ENCODE measurements at regions not wholly inside any gene's neighbourhood (a gene's known extent, or its start where the extent isn't known, plus 50 kb on each side); places are given as distances from the start of the nearest gene placed in this dataset.

DNA sequence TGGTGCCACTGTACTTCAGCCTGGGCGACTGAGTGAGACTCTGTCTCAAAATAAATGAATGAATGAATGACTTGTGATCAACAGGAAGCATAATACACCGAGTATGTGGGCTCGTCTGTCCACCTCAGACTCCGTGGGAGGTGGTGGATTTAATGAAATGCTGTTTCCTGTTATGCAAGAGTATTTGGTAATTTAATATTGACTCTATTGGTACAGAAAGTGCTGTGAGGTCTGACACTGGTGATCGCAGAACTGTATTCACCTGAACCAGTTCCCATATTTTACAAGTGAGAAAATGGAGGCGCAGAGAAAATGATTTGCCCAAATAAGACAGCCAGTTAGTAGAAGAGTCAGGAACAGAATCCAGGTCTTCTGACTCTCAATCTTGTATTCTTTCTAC lies 423.3 kb downstream of the RAPGEF2 start:
- Histone ChIP-seq H3K27ac (ENCODE audit: low read depth, low read length) (no peak overlapping the region), H3K79me2 (ENCODE audit: insufficient read depth, low read length) (no peaks in the 10 kb centered on the region), H4K20me1 (ENCODE audit: insufficient read depth, low read length) (no peaks in the 10 kb centered on the region), H3K36me3 (ENCODE audit: insufficient read depth, low read length) (no peaks in the 10 kb centered on the region), H3K4me2 (ENCODE audit: insufficient read depth, low read length) (no peak overlapping the region), H3K4me3 (ENCODE audit: insufficient read depth, low read length) (no peak overlapping the region), H3K27me3 (ENCODE audit: insufficient read depth, low read length) (no peaks in the 10 kb centered on the region), H3K4me1 (ENCODE audit: insufficient read depth, low read length) (no peaks in the 10 kb centered on the region), H2AFZ (ENCODE audit: low read length) (no peak overlapping the region), H3K9me3 (ENCODE audit: low read depth, low read length) (no peaks in the 10 kb centered on the region)
- no peak for DNase-seq (ENCODE audit: insufficient read length, low spot score, missing footprints)
- TF ChIP-seq, protein P1, sequence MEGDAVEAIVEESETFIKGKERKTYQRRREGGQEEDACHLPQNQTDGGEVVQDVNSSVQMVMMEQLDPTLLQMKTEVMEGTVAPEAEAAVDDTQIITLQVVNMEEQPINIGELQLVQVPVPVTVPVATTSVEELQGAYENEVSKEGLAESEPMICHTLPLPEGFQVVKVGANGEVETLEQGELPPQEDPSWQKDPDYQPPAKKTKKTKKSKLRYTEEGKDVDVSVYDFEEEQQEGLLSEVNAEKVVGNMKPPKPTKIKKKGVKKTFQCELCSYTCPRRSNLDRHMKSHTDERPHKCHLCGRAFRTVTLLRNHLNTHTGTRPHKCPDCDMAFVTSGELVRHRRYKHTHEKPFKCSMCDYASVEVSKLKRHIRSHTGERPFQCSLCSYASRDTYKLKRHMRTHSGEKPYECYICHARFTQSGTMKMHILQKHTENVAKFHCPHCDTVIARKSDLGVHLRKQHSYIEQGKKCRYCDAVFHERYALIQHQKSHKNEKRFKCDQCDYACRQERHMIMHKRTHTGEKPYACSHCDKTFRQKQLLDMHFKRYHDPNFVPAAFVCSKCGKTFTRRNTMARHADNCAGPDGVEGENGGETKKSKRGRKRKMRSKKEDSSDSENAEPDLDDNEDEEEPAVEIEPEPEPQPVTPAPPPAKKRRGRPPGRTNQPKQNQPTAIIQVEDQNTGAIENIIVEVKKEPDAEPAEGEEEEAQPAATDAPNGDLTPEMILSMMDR (IDR thresholded peaks at IDR 0.05; ENCODE audit: extremely low read depth, low read depth, low read length), result no peak

DNA sequence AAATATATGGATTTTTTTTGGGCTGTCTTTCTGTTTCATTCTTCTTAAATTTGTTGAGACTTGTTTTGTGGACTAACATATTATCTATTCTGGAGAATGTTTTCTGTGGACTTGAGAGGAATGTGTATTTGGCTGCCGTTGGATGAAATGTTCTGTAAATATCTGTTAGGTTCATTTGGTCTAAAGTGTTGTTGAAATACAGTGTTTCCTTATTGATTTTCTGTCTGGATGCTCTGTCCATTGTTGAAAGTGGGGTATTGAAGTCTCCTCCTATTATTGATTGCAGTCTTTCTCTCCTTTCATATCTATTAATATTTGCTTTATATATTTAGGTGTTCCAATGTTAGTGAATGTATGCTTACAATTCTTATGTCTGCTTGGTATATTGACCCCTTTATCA lies 431.8 kb downstream of the RAPGEF2 start:
- Histone ChIP-seq H3K4me1 (ENCODE audit: insufficient read depth, low read length) (no peaks in the 10 kb centered on the region), H3K36me3 (ENCODE audit: insufficient read depth, low read length) (no peaks in the 10 kb centered on the region), H3K79me2 (ENCODE audit: insufficient read depth, low read length) (no peaks in the 10 kb centered on the region), H3K9me3 (ENCODE audit: low read depth, low read length) (no peaks in the 10 kb centered on the region), H3K4me2 (ENCODE audit: insufficient read depth, low read length) (no peak overlapping the region), H3K27ac (ENCODE audit: low read depth, low read length) (no peak overlapping the region), H2AFZ (ENCODE audit: low read length) (no peak overlapping the region), H3K4me3 (ENCODE audit: insufficient read depth, low read length) (no peak overlapping the region), H3K27me3 (ENCODE audit: insufficient read depth, low read length) (no peaks in the 10 kb centered on the region), H4K20me1 (ENCODE audit: insufficient read depth, low read length) (no peaks in the 10 kb centered on the region)
- DNase-seq (ENCODE audit: insufficient read length, low spot score, missing footprints), result no peak
- TF ChIP-seq, protein P1 (IDR thresholded peaks at IDR 0.05; ENCODE audit: extremely low read depth, low read depth, low read length), result no peak

DNA sequence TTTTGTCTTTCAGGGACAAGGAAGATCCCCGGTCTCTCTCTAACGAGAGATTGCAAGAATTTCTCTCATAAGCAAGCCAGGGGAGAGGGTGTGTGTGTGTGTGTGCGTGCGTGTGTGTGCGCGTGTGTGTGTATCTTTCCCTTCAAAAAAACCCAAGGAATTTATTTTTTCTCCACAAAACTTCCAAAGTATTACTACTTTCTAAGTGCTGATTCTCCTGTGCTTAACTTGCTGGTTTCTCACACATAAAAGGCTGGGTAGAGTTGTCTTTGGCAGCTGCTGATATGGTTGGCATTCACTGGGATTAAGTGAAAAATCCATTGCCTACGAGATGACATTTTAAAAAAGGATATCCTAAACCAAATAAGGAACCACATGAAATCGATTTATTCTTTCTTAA lies 435.7 kb downstream of the RAPGEF2 start:
- Histone ChIP-seq H3K27ac (ENCODE audit: low read depth, low read length) (no peak overlapping the region), H3K4me3 (ENCODE audit: insufficient read depth, low read length) (no peak overlapping the region), H3K4me1 (ENCODE audit: insufficient read depth, low read length) (no peaks in the 10 kb centered on the region), H3K36me3 (ENCODE audit: insufficient read depth, low read length) (no peaks in the 10 kb centered on the region), H3K4me2 (ENCODE audit: insufficient read depth, low read length) (no peak overlapping the region), H3K27me3 (ENCODE audit: insufficient read depth, low read length) (peaks cover 4% of the 10 kb centered on the region), H3K9me3 (ENCODE audit: low read depth, low read length) (no peaks in the 10 kb centered on the region), H2AFZ (ENCODE audit: low read length) (no peak overlapping the region), H3K79me2 (ENCODE audit: insufficient read depth, low read length) (no peaks in the 10 kb centered on the region), H4K20me1 (ENCODE audit: insufficient read depth, low read length) (no peaks in the 10 kb centered on the region)
- DNase-seq (ENCODE audit: insufficient read length, low spot score, missing footprints), result no peak
- TF ChIP-seq, protein P1 (IDR thresholded peaks at IDR 0.05; ENCODE audit: extremely low read depth, low read depth, low read length), result no peak

DNA sequence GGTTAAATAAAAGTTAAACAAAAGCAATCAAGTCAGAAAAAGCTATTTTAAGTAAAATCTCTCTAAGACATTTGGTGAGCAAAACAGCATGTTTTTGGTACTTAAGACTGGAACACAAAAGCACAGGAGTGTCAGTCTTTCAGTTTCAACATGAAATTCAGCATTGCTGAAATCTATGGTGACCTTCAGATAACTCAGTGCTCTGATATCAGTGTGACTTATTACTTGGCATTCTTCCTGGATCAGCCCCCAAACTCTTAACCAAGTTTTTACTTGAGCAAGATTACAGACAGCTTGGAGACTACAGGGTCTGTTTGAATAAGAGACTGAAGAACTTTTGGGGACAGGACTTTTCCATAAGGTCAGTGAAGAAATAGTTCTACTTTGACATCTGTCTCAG lies 437.2 kb downstream of the RAPGEF2 start:
- Histone ChIP-seq H3K27me3 (ENCODE audit: insufficient read depth, low read length) (peaks cover 4% of the 10 kb centered on the region), H3K4me3 (ENCODE audit: insufficient read depth, low read length) (no peak overlapping the region), H3K79me2 (ENCODE audit: insufficient read depth, low read length) (no peaks in the 10 kb centered on the region), H3K27ac (ENCODE audit: low read depth, low read length) (no peak overlapping the region), H2AFZ (ENCODE audit: low read length) (no peak overlapping the region), H3K4me2 (ENCODE audit: insufficient read depth, low read length) (no peak overlapping the region), H3K36me3 (ENCODE audit: insufficient read depth, low read length) (no peaks in the 10 kb centered on the region), H4K20me1 (ENCODE audit: insufficient read depth, low read length) (no peaks in the 10 kb centered on the region), H3K4me1 (ENCODE audit: insufficient read depth, low read length) (no peaks in the 10 kb centered on the region), H3K9me3 (ENCODE audit: low read depth, low read length) (no peaks in the 10 kb centered on the region)
- DNase-seq (ENCODE audit: insufficient read length, low spot score, missing footprints), result no peak
- TF ChIP-seq, protein P1 (IDR thresholded peaks at IDR 0.05; ENCODE audit: extremely low read depth, low read depth, low read length), result no peak
